Fibroblast of lung (primary cell): ENCODE measurements at regions not wholly inside any gene's neighbourhood (a gene's known extent, or its start where the extent isn't known, plus 50 kb on each side); places are given as distances from the start of the nearest gene placed in this dataset.

ENCODE experiments used
- EZH2 ChIP-seq: IDR thresholded peaks from 2 replicates; pipeline ENCODE4 v1.5.1; 2012; ENCODE audit warnings: low read length, control low read depth, mild to moderate bottlenecking; ENCODE audit errors: missing control alignments
- TF ChIP-seq, protein P1 (sequence below), 2 donors: IDR thresholded peaks in 1 of 2; conservative IDR thresholded peaks in 1 of 2; 1 replicate in 1 of 2; 2 replicates in 1 of 2; pipeline ENCODE4 v1.5.1; 2011 to 2012; ENCODE audit warnings: low read length in 2 of 2, control low read depth in 1 of 2, inconsistent platforms in 1 of 2, low read depth in 1 of 2, mild to moderate bottlenecking in 1 of 2

DNA sequence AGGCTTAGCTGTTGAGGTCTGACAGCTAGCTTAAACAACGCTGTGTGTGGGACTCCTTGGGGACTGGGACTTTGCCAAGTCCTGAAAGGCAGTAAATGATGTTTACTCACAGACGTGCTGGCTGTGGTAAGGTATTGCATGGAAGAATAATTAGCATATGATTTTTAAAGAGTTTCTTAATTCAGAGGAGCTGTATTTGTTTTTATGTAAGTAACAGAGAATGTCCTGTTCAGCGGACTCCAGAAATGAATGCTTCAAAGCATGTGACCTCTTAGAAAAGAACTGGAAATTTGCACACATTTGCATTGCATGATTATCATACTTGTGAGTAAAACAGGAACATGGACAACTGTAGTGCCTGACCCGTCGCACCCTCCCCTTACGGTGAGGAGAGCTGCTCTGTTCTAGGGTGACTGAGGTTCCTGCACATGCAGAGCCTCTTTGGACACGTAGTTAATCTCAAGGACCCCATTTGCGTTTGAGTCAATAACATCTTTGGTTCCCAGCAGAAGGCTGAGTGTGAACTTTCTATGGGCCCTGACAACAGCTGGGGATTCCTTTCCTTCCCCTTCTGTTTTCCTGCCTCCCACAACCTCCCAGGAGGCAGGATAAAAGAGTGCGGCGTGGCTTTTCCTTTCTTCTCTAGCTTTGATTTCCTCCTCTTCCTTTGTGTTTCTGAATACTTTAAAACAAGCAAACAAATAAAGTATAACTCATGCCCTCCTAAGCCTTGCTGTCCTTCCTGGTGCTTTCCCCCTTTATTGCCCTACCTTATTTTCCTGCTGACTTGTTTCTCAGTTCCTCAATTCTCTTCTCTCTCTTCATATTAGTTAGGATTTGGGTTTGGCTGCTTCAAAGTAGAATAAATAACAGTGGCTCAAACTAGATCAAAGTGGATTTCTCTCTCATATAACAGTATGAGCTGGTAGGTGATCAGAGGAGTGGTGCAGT lies 157.2 kb upstream of the CD180 start:
- TF ChIP-seq, protein P1, sequence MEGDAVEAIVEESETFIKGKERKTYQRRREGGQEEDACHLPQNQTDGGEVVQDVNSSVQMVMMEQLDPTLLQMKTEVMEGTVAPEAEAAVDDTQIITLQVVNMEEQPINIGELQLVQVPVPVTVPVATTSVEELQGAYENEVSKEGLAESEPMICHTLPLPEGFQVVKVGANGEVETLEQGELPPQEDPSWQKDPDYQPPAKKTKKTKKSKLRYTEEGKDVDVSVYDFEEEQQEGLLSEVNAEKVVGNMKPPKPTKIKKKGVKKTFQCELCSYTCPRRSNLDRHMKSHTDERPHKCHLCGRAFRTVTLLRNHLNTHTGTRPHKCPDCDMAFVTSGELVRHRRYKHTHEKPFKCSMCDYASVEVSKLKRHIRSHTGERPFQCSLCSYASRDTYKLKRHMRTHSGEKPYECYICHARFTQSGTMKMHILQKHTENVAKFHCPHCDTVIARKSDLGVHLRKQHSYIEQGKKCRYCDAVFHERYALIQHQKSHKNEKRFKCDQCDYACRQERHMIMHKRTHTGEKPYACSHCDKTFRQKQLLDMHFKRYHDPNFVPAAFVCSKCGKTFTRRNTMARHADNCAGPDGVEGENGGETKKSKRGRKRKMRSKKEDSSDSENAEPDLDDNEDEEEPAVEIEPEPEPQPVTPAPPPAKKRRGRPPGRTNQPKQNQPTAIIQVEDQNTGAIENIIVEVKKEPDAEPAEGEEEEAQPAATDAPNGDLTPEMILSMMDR (conservative IDR thresholded peaks at IDR 0.05 in 1 of 2, IDR thresholded peaks at IDR 0.05 in 1 of 2; ENCODE audit: low read depth in 1 of 2, low read length in 2 of 2), result no peak
- TF ChIP-seq EZH2, result no peak
